ENCODE measurements at regions not wholly inside any gene's neighbourhood (a gene's known extent, or its start where the extent isn't known, plus 50 kb on each side); places are given as distances from the start of the nearest gene placed in this dataset.
A peak's percentile ranks its signal among the peaks of the same experiment; 100 is the strongest.

GRCh38 chr16:52203096-52203495 lies 343.8 kb downstream of the TOX3 start:
- Mint-ChIP-seq H3K36me3 (ENCODE audit: low read depth) (no peaks in the 10 kb centered on the region), H3K27ac (no peak overlapping the region), H3K27me3 (ENCODE audit: insufficient read depth) (no peaks in the 10 kb centered on the region; the same call in 1 of the 2 replicates), H3K4me3 (no peak overlapping the region), H3K4me1 (ENCODE audit: low read depth) (no peaks in the 10 kb centered on the region), H3K9me3 (peaks cover 17% of the 10 kb centered on the region)
- no peak for TF ChIP-seq CTCF (IDR thresholded peaks at IDR 0.05)
- no peak for DNase-seq

GRCh38 chr16:52193441-52193840 lies 353.5 kb downstream of the TOX3 start:
- H3K4me3 Mint-ChIP-seq = peak overlapping the region; percentile 11; the same call in 1 of the 2 replicates
- no peak overlapping the region for H3K27ac Mint-ChIP-seq
- TF ChIP-seq CTCF (IDR thresholded peaks at IDR 0.05) = no peak
- no peaks in the 10 kb centered on the region for H3K36me3 Mint-ChIP-seq (ENCODE audit: low read depth)
- no peaks in the 10 kb centered on the region for H3K9me3 Mint-ChIP-seq
- DNase-seq = no peak
- H3K27me3 Mint-ChIP-seq (ENCODE audit: insufficient read depth) = no peaks in the 10 kb centered on the region; the same call in 1 of the 2 replicates
- no peaks in the 10 kb centered on the region for H3K4me1 Mint-ChIP-seq (ENCODE audit: low read depth)

DNA sequence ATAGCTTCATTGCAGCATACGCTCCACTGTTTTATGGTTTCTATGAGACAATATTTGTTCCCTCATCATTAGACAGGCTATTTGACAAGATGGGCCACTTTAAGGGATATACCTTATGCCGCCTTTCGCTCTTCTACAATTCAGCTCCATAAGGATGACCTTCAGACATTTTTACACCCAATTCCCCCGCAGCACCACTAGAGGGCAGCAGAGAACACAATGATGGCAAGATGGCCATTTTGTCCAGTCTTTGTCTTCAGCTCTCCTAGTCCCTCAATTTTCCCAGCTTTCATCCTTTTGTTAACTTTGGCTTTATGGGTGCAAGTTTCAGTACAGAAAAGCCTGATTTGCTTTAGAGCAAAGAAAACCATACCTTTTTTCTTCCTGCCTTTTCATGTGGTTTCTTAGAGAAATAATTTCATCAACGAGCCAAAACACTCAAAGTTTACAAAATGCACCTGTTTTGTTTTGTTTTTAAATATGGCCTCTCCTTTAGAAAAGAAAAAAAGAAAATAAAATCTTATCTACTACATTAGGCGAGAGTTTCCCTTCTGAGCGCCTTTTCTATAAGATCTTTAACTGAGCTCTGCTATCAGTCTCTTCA lies 355.3 kb downstream of the TOX3 start:
- H3K27ac Mint-ChIP-seq = no peak overlapping the region
- H3K27me3 Mint-ChIP-seq (ENCODE audit: insufficient read depth) = no peaks in the 10 kb centered on the region; the same call in 1 of the 2 replicates
- TF ChIP-seq CTCF (IDR thresholded peaks at IDR 0.05) = peak; percentile 93
- peak; percentile 43 for DNase-seq
- H3K4me3 Mint-ChIP-seq = no peak overlapping the region
- H3K36me3 Mint-ChIP-seq (ENCODE audit: low read depth) = no peaks in the 10 kb centered on the region
- H3K4me1 Mint-ChIP-seq (ENCODE audit: low read depth) = no peaks in the 10 kb centered on the region
- no peaks in the 10 kb centered on the region for H3K9me3 Mint-ChIP-seq

DNA sequence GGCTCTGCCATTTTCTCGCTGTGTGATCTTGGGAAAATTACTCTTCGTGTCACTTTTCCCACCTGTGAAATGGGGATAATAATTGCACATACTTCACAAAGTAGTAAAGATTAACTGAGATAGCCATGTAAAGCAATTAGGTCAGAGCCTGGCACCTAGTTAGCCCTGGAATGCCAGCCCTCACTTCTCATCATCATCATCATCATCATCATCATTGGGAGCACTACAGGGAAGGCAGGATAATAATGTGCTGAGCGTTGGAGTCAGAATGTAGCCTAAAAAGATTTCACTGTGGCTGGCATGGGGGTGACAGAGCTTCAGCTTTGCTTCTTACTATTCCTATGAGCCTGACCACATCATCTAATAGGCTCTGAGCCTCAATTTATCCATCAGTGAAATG lies 362.6 kb downstream of the TOX3 start:
- H3K9me3 Mint-ChIP-seq = peaks cover 17% of the 10 kb centered on the region
- H3K4me1 Mint-ChIP-seq (ENCODE audit: low read depth) = no peaks in the 10 kb centered on the region
- H3K27ac Mint-ChIP-seq = no peak overlapping the region
- TF ChIP-seq CTCF (IDR thresholded peaks at IDR 0.05) = no peak
- H3K27me3 Mint-ChIP-seq (ENCODE audit: insufficient read depth) = no peaks in the 10 kb centered on the region
- H3K36me3 Mint-ChIP-seq (ENCODE audit: low read depth) = no peaks in the 10 kb centered on the region
- H3K4me3 Mint-ChIP-seq = no peak overlapping the region
- DNase-seq = no peak

DNA sequence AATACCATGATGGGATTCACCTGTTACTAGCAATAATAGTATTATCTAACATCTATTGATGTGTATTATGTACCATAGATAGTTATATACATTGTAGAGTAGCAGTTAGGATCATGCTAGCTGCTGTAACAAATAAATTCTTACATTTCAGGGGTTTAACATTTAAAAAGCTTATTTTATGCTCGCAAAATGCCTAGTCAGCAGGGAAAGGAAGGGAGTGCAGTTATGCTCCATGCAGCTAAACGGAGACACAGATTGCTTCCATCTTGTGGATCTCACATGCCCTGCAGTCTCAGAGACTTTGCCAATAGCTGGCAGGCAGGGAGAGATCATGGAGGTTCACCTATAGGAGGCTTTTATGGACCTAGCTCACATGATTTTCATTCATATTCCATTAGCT lies 364.1 kb downstream of the TOX3 start:
- no peak for TF ChIP-seq CTCF (IDR thresholded peaks at IDR 0.05)
- no peak overlapping the region for H3K27ac Mint-ChIP-seq
- H3K9me3 Mint-ChIP-seq = peaks cover 19% of the 10 kb centered on the region
- H3K36me3 Mint-ChIP-seq (ENCODE audit: low read depth) = no peaks in the 10 kb centered on the region
- H3K27me3 Mint-ChIP-seq (ENCODE audit: insufficient read depth) = no peaks in the 10 kb centered on the region
- no peak for DNase-seq
- no peak overlapping the region for H3K4me3 Mint-ChIP-seq
- no peaks in the 10 kb centered on the region for H3K4me1 Mint-ChIP-seq (ENCODE audit: low read depth)

All from HFFc6 (cell line).